CD4-positive, alpha-beta T cell treated with Interleukin-17A for 1 hour (primary cell): ENCODE measurements at regions not wholly inside any gene's neighbourhood (a gene's known extent, or its start where the extent isn't known, plus 50 kb on each side); places are given as distances from the start of the nearest gene placed in this dataset.
A peak's percentile ranks its signal among the peaks of the same experiment; 100 is the strongest.
"Not testable (repeated sequence)": the region's sequence is repeated elsewhere in the genome, so short reads cannot be mapped to it uniquely, and the experiment has no call there.

Experiments used
- DNase-seq: peaks from one replicate; pipeline ENCODE4 v3.0.0-alpha.2; 2020

DNA sequence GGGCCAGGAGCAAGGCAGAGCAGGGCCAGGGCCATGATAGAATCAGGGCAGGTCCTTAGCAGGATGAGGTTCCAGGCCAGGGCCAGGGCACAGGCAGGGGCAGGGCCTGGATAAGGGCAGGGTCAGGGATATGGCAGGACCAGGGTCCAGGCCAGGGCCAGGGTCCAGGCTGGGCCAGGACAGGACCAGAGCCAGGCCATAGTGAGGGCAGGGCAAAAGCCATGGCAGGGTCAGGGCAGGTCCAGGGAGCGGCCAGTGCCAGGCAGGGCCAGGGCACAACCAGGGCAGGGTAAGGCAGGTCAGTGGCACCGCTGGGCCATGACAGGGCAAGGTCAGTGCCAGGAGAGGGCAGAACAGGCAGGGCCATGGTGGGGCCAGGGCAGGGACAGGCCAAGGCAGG is 152.2 kb downstream of the LIPI start:
- no peak for DNase-seq

DNA sequence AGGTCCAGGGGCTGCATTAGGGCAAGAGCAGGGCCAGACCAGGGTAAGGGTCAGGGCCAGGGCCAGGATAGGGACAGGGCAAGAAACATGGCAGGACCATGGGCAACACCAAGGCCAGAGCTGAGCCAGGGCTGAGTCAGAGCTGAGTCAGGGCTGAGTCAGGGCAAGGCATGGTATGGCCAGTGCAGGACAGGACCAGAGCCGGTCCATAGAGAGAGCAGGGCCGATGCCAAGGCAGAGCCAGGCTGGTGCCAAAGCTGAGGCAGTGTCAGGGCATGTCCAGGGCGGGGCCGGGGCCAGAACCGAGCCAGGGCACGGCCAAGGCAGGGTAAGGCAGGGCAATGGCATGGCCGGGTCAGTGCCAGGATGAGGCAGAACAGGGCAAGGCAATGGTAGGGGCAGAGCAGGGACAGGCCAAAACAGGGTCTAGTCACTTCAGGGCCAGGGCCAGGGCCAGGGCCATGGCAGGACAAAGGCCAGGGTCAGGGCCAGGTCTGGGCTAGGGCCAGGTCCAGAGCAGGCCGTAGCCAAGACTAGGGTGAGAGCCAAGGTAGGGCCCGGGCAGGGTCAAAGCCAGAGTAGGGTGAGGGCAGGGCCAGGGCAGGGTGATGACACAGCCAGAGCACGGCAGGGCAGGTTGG is 152.8 kb downstream of the LIPI start:
- not testable (repeated sequence) for DNase-seq

- no peak for DNase-seq
Observed at GRCh38 chr21:14057313-14057712, 153.4 kb downstream of the LIPI start.

DNA sequence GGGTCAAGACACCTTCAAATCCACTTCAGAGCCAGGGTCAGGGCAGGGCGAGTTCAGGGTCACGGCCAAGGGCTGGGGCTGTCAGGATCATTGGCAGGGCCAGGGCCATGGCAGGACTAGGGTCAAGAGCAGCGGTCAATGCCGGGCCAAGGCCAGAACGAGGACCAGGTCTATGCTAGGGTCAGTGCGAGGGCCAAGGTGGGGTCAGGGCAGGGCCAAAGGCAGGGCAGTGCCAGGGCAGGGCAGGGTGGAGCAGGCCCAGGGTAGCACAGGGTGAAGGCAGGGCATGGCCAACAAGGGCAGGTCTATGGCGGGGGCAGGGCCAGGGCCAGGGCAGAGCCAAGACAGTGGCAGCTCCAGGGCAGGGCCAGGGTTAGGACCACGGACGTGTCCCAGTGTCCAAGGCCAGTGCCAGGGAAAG is 154.0 kb downstream of the LIPI start:
- DNase-seq: no peak

- DNase-seq: not testable (repeated sequence)
Observed at GRCh38 chr21:14055746-14056515, 154.8 kb downstream of the LIPI start.

- no peak for DNase-seq
Observed at GRCh38 chr21:14054682-14055081, 156.1 kb downstream of the LIPI start.

DNA sequence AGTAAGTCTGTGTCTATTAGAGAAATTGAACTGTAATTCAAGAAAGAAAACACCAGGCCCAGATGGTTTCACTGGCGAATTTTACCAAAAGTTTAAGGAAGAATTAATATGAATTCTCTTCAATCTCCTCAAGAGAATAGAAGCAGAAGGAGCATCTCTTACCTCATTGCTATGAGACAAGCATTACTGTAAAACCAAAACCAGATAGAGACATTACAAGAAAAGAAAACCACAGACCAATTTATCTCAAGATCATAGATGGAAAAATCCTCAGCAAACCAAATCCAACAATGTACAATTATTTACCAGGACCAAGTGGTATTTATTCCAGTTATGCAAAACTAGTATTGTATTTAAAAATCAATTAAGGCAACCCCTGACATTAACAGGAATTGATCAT is 160.6 kb downstream of the LIPI start:
- DNase-seq: no peak

- DNase-seq: no peak
Observed at GRCh38 chr21:14046401-14046800, 164.4 kb downstream of the LIPI start.

GRCh38 chr21:14040386-14040785 is 170.4 kb downstream of the LIPI start:
- DNase-seq: no peak

DNA sequence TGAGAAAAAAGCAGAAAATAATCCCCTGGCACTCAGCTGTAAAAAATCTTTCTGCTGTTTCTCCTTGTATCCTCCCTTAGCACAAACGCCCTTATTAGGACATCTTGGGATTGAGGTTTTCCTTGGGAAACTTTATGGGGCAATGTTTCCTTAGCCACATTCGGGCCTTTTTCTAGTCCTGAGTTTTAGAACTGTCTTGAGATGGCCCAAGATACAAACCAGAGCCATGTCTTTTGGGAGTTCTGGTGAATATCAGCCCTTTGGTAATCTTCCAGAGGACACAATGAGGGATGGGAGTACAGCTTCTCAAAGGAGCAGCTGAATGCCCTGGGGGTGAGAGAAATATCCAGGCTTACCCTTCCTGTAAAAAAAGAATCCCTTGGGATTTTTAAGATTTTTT is 182.1 kb downstream of the LIPI start:
- DNase-seq: not testable (repeated sequence)

GRCh38 chr21:14027235-14027869 is 183.4 kb downstream of the LIPI start:
- peak; percentile 90 for DNase-seq

- not testable (repeated sequence) for DNase-seq
Observed at GRCh38 chr21:14020108-14020507, 190.6 kb downstream of the LIPI start.

DNA sequence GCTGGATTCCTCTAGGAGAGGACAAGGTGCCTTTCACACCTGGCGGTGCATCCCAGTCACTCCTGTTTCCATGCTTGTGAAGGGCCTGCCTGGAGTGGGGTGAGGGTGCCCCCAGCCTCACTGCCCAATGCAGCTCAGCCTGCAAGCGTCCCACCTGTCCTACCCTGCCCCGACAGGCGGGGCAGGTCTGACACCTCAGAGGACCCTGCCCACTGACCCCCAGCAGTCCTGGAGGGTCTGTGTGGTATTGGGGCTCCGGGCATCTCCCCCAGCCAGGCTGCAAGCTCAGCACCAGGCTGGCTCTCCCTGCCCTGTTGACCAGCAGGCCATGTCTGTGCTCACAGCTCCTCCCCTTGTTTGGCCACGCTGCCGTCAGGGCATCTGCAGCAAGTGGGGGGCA is 194.9 kb downstream of the LIPI start:
- DNase-seq: not testable (repeated sequence)

DNA sequence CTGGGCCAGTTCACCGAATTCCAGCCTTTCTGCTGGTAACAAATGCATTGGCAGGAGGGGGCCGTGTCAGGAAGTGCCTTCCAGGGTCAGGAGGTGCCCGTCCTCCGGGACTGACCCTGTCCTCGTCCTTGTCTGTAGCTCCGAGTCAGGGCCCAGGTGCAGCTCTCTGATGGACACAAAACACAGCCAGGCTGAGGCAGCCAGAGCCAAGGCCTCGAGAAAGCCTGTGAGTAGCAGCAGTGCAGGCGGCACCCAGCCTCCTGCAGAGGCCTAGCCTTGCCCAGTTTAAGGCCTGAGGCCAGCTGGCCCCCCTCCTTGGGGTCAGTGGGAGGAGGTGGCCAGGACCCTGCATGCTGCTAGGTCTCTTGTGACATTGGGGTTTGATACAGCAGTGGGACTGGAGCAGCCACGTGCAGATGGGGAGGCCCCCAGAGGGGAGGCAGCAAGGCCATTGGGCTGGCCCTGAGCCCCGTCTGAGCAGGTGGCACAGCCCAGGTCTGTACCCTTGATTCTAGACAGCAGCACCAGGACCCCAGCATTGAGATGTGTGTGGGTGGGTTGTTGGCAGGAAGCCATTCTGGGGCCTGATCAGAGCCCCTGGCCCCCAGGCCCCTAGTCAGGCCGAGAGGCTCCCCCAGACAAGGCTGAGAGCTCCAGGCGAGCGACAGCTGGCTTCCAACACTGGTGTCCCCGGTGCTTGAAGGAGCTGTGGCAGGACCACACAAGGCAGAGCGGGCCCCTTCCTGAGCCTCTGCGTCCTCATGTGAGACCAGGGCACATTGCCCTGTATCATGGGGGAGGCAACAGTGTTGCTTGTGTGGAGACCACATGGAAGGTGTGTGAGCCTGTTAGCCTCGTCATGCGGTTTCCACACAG is 196.9 kb downstream of the LIPI start:
- not testable (repeated sequence) for DNase-seq

DNA sequence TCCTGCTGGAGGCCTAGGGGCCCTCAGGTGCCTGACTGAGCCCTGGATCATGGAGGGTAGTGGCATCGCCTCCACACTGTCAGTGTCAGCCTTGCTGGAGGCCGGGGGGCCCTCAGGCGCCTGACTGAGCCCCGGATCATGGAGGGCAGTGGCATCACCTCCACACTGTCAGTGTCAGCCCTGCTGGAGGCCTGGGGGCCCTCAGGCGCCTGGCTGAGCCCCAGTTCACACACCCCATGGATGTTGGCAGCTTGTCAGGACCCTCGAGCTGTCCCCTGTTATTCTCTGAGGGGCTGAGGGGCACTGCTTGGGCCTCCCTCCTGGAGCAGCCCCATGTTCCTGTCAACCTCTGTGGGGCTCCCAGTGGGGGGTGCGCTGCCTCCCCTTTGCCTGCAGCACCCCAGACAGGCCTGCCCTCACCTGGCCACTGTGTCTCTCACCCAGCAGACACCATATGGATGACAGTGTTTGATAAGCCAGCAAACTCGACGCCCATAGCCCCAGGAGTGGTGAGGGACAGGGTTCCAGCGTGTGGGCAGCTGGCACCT is 197.6 kb downstream of the LIPI start:
- no peak for DNase-seq

DNA sequence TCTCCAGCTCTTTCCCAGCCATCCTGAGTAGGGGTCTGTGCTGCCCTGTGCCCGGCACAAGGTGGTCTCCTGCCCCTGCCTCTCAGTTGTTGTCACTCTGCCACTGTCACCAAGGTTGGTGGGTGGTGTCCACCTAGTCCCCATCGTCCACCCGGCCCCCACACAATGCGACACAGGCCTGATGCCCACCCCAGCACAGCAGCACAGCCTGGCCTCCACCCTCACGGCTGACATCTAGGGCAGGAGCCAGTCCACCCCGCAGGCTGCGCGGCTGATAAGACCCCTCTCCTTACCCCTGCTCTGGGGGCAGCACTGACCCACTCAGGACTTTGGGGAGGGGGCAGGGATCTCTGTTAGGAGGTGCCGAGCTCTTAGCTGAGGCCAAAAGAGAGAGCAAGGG is 198.3 kb downstream of the LIPI start:
- no peak for DNase-seq

DNA sequence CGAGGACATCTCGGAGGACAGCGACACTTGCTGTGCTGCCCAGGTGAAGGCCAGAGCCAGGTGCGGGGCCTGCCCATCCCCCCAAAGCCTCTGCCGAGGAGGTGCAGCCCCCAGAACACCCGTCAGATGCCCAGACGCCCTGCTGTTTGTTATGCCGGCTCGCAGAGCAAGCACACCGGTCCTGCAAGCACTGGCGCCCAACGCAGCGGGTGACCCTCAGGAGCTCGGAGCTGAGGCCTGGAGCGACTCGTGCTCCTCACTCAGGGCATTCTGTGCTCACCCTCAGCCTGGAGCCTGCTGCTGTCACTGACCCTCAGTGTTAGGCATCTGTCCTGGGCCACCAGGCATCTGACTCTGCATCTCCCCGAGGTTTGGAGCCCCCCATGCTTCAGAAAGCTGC is 199.0 kb downstream of the LIPI start:
- DNase-seq: not testable (repeated sequence)

GRCh38 chr21:14011149-14011548 is 199.6 kb downstream of the LIPI start:
- DNase-seq: not testable (repeated sequence)

- no peak for DNase-seq
Observed at GRCh38 chr21:14010729-14011128, 200.0 kb downstream of the LIPI start.

- DNase-seq: not testable (repeated sequence)
Observed at GRCh38 chr21:14009990-14010389, 200.8 kb downstream of the LIPI start.

- not testable (repeated sequence) for DNase-seq
Observed at GRCh38 chr21:14009238-14009981, 201.3 kb downstream of the LIPI start.

GRCh38 chr21:14008436-14008835 is 202.3 kb downstream of the LIPI start:
- DNase-seq: not testable (repeated sequence)
